Thymus (tissue), 11 donors: ENCODE measurements at regions not wholly inside any gene's neighbourhood (a gene's known extent, or its start where the extent isn't known, plus 50 kb on each side); places are given as distances from the start of the nearest gene placed in this dataset.
"Not testable (repeated sequence)": the region's sequence is repeated elsewhere in the genome, so short reads cannot be mapped to it uniquely, and the experiment has no call there.

Experiments used
- DNase-seq, 9 donors: peaks; one replicate each; pipeline ENCODE4 v3.0.0-alpha.2; 2013; ENCODE audit warnings: low spot score in 9 of 9, low read depth in 6 of 9, missing footprints in 1 of 9
- H3K27ac ChIP-seq, 2 donors: one replicate each; pipeline ENCODE4 v1.5.1; 2013; ENCODE audit warnings: control low read depth in 1 of 2, low read depth in 1 of 2, low read length in 1 of 2, mild to moderate bottlenecking in 1 of 2, moderate library complexity in 1 of 2
- H3K27me3 ChIP-seq, 2 donors: one replicate each; pipeline ENCODE4 v1.5.1; 2013; ENCODE audit warnings: low read length in 1 of 2; ENCODE audit not compliant: control insufficient read depth in 2 of 2, insufficient read depth in 1 of 2
- H3K36me3 ChIP-seq, 2 donors: one replicate each; pipeline ENCODE4 v1.5.1; 2013; ENCODE audit warnings: low read length in 1 of 2, mild to moderate bottlenecking in 1 of 2, moderate library complexity in 1 of 2; ENCODE audit not compliant: control insufficient read depth in 2 of 2, insufficient read depth in 2 of 2
- H3K4me1 ChIP-seq, 2 donors: one replicate each; pipeline ENCODE4 v1.5.1; 2013; ENCODE audit warnings: low read length in 2 of 2; ENCODE audit not compliant: control insufficient read depth in 2 of 2, insufficient read depth in 2 of 2
- H3K4me3 ChIP-seq, 2 donors: one replicate each; pipeline ENCODE4 v1.5.1; 2013; ENCODE audit warnings: low read length in 2 of 2, control low read depth in 1 of 2, mild to moderate bottlenecking in 1 of 2
- H3K9me3 ChIP-seq, 2 donors: one replicate each; pipeline ENCODE4 v1.5.1; 2013; ENCODE audit warnings: low read length in 1 of 2, mild to moderate bottlenecking in 1 of 2; ENCODE audit not compliant: control insufficient read depth in 2 of 2, insufficient read depth in 1 of 2
- WGBS: extraction: QIAGEN DNeasy Blood & Tissue Kit; methylation state at CpG from one replicate; pipeline ENCODE4 v1.1.7; 2013; 5-methylcytosine and 5-hydroxymethylcytosine counted together
- donor health status: healthy.

DNA sequence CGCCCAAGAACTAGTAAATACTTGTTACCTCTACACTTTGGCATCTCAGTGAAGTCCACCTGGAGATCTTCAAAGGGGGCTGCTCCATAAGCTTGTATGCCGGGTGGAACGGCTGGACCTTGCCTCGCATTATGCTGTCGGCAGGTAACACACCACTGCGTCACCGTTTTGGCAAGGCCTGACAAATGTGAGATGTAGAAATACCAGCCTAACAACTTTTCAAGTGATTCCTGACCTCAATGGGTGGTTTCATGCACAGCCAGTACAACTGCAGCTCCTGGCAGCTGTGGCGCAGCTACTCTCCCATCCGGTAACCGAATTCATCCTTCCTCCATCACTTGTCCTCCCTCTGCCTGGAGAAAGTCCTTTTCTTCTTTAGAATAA is 127.7 kb upstream of the CCZ1B start:
- H3K9me3 ChIP-seq, DNase-seq, H3K36me3 ChIP-seq, H3K4me3 ChIP-seq, H3K27ac ChIP-seq, H3K27me3 ChIP-seq, H3K4me1 ChIP-seq: not testable (repeated sequence)
- 83% methylated on average over 9 of the region's 10 CpGs for WGBS

DNA sequence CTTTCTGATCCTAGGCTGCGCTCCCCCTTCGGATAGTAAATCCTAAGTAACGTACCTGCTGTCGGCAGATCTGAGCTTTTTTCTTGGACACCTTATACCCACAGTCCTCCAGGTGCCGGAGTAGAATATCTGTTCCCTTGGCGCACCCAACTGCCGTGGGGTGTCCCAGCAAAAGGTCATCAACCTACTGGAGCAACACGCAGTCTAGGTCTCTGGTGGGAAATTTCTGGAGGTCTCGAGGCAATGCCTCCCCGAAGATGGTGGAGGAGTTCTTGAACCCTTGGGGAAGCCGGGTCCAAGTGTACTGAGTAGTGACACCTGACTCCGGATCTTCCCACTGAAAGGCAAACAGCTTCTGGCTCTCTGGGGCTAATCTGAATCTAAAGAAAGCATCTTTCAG is 129.3 kb upstream of the CCZ1B start:
- H3K27ac ChIP-seq, H3K36me3 ChIP-seq, H3K4me1 ChIP-seq, H3K27me3 ChIP-seq, H3K9me3 ChIP-seq, H3K4me3 ChIP-seq, DNase-seq: not testable (repeated sequence)
- WGBS = 97% methylated on average over 12 of the region's 12 CpGs

DNA sequence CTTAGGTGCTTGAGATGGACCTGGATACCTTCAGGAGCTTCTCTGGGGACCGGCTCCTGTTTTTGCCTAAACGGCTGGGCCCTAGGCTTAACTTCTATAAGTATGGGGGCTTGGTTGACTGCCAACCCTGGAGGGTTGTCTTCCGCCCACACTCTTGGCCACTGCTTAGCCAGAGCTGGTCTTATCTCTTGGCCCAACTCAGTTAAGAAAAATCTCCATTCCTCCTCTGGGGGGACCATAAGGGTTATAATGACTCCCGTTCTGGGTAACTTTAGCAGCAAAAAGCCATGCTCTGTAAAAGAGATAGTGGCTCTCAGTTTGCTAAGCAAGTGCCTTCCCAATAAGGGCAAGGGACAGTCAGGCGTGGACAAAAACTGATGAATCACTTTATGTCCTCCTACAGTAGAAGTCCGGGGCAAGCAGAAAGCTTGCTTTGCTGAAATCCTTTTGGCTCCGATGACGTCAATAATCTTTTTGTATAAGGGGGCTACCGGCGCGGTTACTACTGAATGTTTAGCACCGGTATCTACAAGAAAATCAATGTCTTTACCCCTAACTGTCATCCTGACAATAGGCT is 130.0 kb upstream of the CCZ1B start:
- DNase-seq, H3K27me3 ChIP-seq, H3K4me3 ChIP-seq, H3K36me3 ChIP-seq, H3K4me1 ChIP-seq, H3K9me3 ChIP-seq, H3K27ac ChIP-seq: not testable (repeated sequence)
- 94% methylated on average over 12 of the region's 12 CpGs for WGBS

DNA sequence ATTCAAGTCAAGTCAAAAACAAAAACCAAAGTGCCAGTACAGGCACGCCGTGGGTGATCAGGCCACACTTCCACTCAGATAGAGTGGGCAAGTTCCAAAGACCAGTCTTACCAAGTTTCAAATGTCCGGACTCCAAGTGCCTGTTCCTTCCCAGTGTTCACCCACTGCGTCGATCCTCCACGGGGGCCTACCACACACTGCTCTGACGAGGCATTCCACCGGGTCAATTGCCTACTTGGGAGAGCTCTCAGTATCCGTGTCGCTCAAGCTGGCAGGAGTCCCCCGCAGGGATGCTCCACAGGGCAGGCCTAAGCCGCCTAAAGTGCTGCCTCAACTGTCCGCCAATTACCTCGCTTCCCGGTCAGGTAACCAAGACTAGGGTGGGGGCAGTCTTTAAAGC is 132.3 kb upstream of the CCZ1B start:
- not testable (repeated sequence) for H3K27me3 ChIP-seq, DNase-seq, H3K36me3 ChIP-seq, H3K9me3 ChIP-seq, H3K27ac ChIP-seq, H3K4me3 ChIP-seq, H3K4me1 ChIP-seq
- 98% methylated on average over 15 of the region's 15 CpGs for WGBS

DNA sequence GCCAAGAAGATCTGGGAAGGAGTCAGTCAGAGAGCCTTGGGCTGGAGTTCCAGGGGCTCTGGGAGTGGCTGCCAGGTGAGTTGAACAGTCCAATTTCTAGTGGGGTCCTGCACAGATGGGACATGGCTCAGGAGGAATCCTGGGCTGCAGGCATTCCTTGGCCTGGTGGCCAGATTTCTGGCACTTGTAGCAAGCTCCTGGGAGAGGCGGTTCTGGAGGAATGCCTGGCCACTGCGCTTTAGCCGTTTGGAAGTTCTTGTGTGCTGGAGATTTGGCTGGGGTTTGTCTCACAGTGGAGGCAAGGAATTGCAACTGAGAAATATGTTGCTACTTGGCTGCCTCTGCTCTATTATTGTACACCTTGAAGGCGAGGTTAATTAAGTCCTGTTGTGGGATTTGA is 133.9 kb upstream of the CCZ1B start:
- H3K4me1 ChIP-seq, H3K4me3 ChIP-seq, H3K36me3 ChIP-seq, H3K27ac ChIP-seq, DNase-seq, H3K9me3 ChIP-seq, H3K27me3 ChIP-seq: not testable (repeated sequence)
- 93% methylated on average over 4 of the region's 4 CpGs for WGBS

DNA sequence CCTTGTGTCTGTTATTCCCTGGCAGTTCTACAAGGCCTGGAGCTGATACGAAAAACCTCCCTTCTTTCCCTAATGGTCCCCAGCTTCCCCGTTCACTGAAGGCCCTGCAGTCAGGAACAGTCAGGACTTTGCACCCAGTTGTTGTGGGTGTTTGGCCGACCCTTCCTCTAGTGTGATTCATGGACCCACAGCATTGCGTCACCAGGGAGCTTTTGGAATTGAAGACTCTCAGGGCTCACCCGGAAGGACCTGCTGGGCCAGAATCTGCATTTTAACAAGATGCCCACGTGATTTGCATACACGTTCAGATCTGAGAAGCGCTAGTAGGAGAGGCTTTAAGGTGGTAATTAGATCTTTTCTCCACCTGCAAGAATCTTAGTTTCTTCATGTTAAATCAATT is 136.8 kb upstream of the CCZ1B start:
- H3K36me3 ChIP-seq, H3K27ac ChIP-seq, H3K4me1 ChIP-seq, H3K4me3 ChIP-seq, H3K27me3 ChIP-seq, H3K9me3 ChIP-seq, DNase-seq: not testable (repeated sequence)
- 85% methylated on average over 8 of the region's 8 CpGs for WGBS

DNA sequence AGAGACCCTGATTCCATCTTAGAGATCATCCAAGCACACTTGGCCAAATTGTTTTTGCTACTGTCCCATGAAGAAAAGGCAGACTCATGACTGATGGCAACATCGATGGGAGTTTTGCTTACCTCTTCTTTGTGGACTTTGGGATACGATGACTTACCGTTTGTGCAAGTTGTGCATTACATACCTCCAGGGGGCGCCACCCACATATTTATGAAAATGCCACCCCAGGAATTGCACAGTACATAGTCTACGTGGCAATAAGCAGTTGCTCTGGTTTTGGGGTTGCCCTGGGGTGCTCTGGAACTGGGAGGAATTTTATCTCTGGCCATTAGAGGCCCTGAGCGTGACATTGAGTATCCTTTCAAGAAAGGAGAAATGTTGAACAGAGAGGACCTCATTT is 139.0 kb upstream of the CCZ1B start:
- not testable (repeated sequence) for H3K9me3 ChIP-seq, H3K36me3 ChIP-seq, H3K27ac ChIP-seq, H3K27me3 ChIP-seq, H3K4me3 ChIP-seq, H3K4me1 ChIP-seq
- 36% methylated on average over 6 of the region's 6 CpGs for WGBS
- peak in 4 of 9 donors; percentile 3 to 34 (median 12) for DNase-seq

DNA sequence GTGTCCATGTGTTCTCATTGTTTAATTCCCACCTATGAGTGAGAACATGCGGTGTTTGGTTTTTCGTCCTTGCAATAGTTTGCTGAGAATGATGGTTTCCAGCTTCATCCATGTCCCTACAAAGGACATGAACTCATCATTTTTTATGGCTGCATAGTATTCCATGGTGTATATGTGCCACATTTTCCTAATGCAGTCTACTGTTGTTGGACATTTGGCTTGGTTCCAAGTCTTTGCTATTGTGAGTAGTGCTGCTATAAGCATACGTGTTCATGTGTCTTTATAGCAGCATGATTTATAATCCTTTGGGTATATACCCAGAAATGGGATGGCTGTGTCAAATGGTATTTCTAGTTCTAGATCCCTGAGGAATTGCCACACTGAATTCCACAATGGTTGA is 144.1 kb upstream of the CCZ1B start:
- not testable (repeated sequence) for H3K27me3 ChIP-seq, H3K27ac ChIP-seq, H3K4me1 ChIP-seq, H3K9me3 ChIP-seq, H3K36me3 ChIP-seq, H3K4me3 ChIP-seq, DNase-seq
- WGBS = 100% methylated on average over 1 of the region's 3 CpGs

DNA sequence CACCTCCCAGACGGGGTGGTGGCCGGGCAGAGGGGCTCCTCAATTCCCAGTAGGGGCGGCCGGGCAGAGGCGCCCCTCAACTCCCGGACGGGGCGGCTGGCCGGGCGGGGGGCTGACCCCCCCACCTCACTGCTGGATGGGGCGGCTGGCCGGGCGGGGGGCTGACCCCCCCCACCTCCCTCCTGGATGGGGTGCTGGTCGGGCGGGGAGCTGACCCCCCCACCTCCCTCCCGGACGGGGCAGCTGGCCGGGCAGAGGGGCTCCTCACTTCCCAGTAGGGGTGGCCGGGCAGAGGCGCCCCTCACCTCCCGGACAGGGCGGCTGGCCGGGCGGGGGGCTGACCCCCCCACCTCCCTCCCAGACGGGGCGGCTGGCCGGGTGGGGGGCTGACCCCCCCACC is 148.8 kb upstream of the CCZ1B start:
- not testable (repeated sequence) for H3K27ac ChIP-seq, H3K27me3 ChIP-seq, DNase-seq, H3K4me1 ChIP-seq, H3K4me3 ChIP-seq, H3K36me3 ChIP-seq, H3K9me3 ChIP-seq
- WGBS = 98% methylated on average over 17 of the region's 27 CpGs

DNA sequence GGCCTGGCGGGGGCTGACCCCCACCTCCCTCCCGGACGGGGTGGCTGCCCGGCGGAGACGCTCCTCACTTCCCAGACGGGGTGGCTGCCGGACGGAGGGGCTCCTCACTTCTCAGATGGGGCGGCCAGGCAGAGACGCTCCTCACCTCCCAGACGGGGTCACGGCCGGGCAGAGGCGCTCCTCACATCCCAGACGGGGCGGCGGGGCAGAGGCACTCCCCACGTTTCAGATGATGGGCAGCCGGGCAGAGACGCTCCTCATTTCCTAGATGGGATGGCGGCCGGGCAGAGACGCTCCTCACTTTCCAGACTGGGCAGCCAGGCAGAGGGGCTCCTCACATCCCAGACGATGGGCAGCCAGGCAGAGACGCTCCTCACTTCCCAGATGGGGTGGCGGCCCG is 149.3 kb upstream of the CCZ1B start:
- H3K36me3 ChIP-seq, H3K27me3 ChIP-seq, H3K4me1 ChIP-seq, H3K9me3 ChIP-seq, H3K4me3 ChIP-seq, H3K27ac ChIP-seq, DNase-seq: not testable (repeated sequence)
- 87% methylated on average over 27 of the region's 28 CpGs for WGBS
